ENCODE measurements at regions not wholly inside any gene's neighbourhood (a gene's known extent, or its start where the extent isn't known, plus 50 kb on each side); places are given as distances from the start of the nearest gene placed in this dataset.

Small RNAs in the stretch of these regions (microRNA-seq; reads per million reads assigned to microRNA genes)
- gene MIR4460 (ENCODE audit: borderline number of aligned reads in 2 of 2, borderline replicate concordance in 1 of 2): 0 reads per million in 2 donors

Small RNAs in the stretch of these regions (small RNA-seq; reads per million reads assigned to genes)
- 0 reads per million in 2 donors for gene MIR4460

Measured in testis (tissue), 2 donors.